HG03196 (cell line): ENCODE measurements at regions not wholly inside any gene's neighbourhood (a gene's known extent, or its start where the extent isn't known, plus 50 kb on each side); places are given as distances from the start of the nearest gene placed in this dataset.

Experiments
- ATAC-seq: cut with Tn5 transposase; IDR thresholded peaks from one replicate; pipeline ENCODE4 v1.9.1; 2021; ENCODE audit not compliant: unreplicated experiment

GRCh38 chr17:27973258-27974044 lies 69.0 kb upstream of the NLK start:
- no peak for ATAC-seq

DNA sequence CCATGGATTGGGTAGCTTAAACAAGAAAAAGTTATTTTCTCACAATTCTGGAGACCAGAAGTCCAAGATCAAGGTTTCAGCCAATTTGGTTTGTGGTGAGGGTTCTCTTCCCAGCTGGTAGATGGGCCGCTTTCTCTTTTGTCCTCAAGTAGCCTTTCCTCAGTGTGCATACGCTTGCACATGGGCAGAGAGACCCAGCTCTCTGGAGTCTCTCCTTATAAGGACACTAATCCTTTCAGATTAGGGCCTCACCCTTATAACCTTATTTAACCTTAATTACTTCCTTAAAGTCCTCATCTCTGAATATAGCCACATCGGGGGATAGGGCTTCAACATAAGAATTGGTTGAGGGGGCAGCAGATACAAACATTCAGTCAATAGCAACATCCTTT lies 68.4 kb upstream of the NLK start:
- ATAC-seq: no peak

DNA sequence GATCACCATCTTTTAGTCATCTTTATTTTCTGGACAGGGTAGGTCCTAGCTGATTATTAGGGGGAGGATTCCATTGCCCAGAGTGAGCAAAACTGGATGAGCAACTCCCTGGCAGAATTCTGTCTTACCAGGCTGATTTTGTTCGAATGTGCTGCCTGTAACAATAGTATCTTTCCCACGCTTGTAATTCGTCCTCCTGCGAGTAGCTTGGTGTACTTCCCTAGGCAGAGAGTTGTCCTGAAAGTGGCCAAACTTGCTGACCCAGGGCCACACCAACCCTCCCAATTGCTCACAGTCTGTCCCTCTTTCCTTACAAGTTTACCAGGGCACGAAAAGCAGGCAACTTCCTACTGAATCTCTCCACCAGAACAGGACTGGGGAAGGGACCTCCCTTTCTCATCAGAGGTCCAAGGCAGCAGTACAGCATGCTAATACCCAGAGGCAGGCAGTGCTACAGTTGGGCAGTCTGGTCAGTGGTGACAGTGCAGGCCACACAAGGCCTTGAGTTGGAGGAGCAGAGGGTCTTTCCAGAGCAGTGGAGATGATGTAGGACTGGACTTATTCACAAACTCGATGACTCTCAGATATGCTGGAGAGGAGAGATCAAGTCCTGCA lies 67.8 kb upstream of the NLK start:
- ATAC-seq: no peak

GRCh38 chr17:27975146-27976011 lies 67.1 kb upstream of the NLK start:
- ATAC-seq: no peak

DNA sequence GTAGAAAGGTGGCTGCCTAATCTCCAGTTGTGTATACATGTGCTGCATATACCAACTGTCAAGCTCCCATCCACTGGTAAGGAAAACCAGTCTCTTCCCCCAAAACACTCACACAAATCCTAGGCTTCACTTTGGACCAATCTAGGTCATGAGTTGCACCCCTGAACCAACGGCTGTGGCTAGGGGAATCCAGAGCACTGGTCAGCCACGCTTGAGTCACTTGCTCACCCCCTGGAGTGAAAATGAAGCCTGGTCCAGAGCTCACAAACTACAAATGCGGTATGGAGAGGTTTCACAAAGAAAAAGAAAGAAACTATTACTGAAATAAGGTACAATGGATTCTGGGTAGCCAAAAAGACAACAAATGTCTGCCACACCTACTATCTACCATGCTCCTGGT lies 66.1 kb upstream of the NLK start:
- ATAC-seq: no peak

- ATAC-seq: no peak
Observed at GRCh38 chr17:27977751-27978688, 64.5 kb upstream of the NLK start.

DNA sequence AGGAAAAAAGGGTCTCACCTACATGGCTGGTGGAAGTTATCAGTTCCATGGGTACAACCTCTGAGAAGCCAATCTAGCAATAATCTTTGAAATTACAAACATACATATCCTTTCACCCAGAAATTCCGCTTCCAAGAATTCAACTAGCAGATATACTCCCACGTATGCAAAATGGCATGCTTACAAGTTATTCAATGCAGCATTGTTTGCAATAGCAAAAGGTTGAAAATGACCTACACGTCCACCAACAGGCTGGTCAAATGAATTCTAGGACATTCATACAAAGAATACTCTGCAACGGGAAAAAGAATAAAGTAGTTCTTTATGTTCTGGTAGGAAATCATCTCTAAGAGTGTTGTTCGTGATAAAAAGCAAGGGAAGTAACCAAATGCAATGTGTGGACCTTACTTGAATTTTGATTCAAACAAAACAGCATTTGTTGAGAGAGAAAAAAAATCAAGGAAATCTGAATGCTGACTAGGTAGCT lies 63.7 kb upstream of the NLK start:
- ATAC-seq: no peak

DNA sequence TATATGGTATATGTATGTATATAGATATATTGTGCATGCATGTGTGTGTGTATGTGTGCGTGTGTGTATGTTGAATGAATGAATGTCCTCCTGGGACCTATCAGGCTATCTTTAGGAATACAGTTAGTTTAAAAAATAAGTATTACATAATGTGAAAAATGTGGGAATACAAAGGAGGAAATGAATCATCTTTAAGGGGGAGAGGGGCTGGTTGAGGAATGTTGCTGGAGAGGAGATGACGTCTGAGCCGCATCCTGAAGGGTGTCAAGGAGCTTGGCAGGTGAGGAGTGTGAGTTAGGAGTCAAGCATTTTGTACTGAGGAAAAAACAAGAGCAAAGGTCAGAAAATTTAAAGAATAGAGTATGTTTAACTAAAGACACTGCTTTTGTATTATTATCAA lies 62.4 kb upstream of the NLK start:
- no peak for ATAC-seq

- ATAC-seq: no peak
Observed at GRCh38 chr17:27981978-27982377, 60.5 kb upstream of the NLK start.

- ATAC-seq: no peak
Observed at GRCh38 chr17:27982688-27983087, 59.8 kb upstream of the NLK start.

DNA sequence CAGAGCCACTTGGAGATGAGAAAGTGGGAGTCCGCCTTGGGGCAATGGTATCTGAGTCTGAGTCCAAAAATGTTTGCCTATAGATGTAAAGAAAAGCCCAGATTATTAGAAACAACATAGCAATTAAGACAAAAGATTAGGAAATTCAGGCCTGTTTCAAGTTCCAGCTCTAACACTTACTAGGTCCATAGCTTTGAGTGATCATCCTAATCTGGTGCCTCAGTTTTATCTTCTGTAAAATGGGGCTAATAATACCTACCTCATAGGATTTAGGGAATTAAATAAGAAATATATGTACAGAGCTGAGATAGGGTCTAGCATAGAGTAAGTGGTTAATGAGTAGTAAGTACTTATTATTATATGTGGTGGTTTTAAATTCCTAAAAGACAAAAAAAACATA lies 58.6 kb upstream of the NLK start:
- ATAC-seq: no peak

GRCh38 chr17:27984404-27984803 lies 58.1 kb upstream of the NLK start:
- no peak for ATAC-seq

- no peak for ATAC-seq
Observed at GRCh38 chr17:27984816-27985215, 57.7 kb upstream of the NLK start.

DNA sequence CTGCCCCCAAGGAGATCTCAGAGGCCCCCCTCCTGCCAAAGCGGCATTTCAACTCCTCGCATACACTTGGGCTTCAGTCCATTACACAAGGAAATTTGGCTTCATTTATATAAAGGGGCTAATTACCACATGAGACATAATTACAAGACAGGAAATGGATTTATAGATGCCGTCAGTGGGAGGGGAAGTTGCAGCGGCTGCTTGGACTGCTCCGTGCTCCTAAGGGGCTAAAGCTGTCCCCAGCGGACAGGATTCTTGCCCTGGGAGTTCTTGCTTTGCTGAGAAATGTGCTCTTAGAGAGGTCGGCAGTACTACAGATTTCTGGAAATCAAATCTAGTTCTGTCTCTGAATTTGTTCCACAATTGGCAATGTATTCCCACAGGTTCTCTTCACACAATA lies 57.2 kb upstream of the NLK start:
- ATAC-seq: no peak

- no peak for ATAC-seq
Observed at GRCh38 chr17:27985736-27986399, 56.6 kb upstream of the NLK start.

- ATAC-seq: no peak
Observed at GRCh38 chr17:27986805-27987684, 55.4 kb upstream of the NLK start.

DNA sequence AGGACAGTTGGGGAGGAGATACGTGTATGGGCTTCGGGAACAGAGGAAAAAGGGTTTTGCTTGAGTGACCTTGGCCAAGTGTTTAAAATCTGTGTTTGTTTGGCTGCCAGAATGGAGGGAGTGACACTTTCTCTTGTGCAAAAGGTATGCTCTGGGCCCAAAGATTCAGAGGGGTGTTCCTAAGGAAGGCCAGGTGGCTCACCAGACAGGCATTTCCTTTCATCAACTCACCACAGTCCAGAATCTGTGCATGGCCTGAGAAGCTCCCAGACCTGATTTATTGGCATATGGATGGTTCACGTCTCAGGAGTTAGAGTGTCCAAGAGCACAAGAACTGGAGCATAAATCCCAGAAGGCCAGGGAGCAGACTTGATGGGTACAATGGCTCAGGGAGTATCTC lies 53.4 kb upstream of the NLK start:
- no peak for ATAC-seq

GRCh38 chr17:27990100-27990499 lies 52.4 kb upstream of the NLK start:
- ATAC-seq: no peak

DNA sequence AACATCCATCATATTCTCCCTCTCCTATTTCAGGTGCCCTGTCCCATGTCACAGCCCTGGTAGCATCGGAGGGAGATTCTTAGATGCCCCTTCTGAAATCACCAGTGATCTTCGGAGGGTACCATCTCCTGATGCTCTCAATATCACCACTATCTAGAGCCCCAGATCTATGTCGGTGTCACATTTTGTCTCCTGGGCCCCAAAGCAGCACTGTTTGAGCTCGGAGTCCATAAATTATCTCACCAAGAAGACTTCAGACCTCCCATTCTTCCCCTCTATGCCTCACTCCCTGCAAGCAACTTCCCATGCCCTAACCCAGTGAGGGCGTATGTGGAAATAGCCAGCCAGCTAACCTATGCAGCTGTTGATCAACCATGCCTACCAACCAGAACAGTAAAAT lies 51.5 kb upstream of the NLK start:
- ATAC-seq: no peak
